ENCODE measurements at regions not wholly inside any gene's neighbourhood (a gene's known extent, or its start where the extent isn't known, plus 50 kb on each side); places are given as distances from the start of the nearest gene placed in this dataset.

GRCh38 chr6:92770540-92770939 lies 648.8 kb downstream of the EPHA7 start:
- TF ChIP-seq EGR1 (IDR thresholded peaks at IDR 0.05; ENCODE audit: borderline replicate concordance in 1 of 2, low read depth in 2 of 2, low read length in 2 of 2) = no peak
- no peak for TF ChIP-seq ZNF274 (IDR thresholded peaks at IDR 0.05; ENCODE audit: insufficient read depth, insufficient read length)
- TF ChIP-seq PAX8 (IDR thresholded peaks at IDR 0.05) = no peak
- TF ChIP-seq, protein P1, sequence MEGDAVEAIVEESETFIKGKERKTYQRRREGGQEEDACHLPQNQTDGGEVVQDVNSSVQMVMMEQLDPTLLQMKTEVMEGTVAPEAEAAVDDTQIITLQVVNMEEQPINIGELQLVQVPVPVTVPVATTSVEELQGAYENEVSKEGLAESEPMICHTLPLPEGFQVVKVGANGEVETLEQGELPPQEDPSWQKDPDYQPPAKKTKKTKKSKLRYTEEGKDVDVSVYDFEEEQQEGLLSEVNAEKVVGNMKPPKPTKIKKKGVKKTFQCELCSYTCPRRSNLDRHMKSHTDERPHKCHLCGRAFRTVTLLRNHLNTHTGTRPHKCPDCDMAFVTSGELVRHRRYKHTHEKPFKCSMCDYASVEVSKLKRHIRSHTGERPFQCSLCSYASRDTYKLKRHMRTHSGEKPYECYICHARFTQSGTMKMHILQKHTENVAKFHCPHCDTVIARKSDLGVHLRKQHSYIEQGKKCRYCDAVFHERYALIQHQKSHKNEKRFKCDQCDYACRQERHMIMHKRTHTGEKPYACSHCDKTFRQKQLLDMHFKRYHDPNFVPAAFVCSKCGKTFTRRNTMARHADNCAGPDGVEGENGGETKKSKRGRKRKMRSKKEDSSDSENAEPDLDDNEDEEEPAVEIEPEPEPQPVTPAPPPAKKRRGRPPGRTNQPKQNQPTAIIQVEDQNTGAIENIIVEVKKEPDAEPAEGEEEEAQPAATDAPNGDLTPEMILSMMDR (IDR thresholded peaks at IDR 0.05 in 2 of 3, conservative IDR thresholded peaks at IDR 0.05 in 1 of 3; ENCODE audit: control insufficient read depth in 2 of 3, extremely low read depth in 1 of 3, insufficient read depth in 1 of 3, low read depth in 3 of 3, low read length in 3 of 3) = no peak
- TF ChIP-seq FOXM1 (IDR thresholded peaks at IDR 0.05; ENCODE audit: low read depth, low read length) = no peak
- TF ChIP-seq BCL11A (IDR thresholded peaks at IDR 0.05; ENCODE audit: low read depth, low read length) = no peak
- no peak for TF ChIP-seq RB1 (IDR thresholded peaks at IDR 0.05; ENCODE audit: borderline replicate concordance)
- TF ChIP-seq, protein P2, sequence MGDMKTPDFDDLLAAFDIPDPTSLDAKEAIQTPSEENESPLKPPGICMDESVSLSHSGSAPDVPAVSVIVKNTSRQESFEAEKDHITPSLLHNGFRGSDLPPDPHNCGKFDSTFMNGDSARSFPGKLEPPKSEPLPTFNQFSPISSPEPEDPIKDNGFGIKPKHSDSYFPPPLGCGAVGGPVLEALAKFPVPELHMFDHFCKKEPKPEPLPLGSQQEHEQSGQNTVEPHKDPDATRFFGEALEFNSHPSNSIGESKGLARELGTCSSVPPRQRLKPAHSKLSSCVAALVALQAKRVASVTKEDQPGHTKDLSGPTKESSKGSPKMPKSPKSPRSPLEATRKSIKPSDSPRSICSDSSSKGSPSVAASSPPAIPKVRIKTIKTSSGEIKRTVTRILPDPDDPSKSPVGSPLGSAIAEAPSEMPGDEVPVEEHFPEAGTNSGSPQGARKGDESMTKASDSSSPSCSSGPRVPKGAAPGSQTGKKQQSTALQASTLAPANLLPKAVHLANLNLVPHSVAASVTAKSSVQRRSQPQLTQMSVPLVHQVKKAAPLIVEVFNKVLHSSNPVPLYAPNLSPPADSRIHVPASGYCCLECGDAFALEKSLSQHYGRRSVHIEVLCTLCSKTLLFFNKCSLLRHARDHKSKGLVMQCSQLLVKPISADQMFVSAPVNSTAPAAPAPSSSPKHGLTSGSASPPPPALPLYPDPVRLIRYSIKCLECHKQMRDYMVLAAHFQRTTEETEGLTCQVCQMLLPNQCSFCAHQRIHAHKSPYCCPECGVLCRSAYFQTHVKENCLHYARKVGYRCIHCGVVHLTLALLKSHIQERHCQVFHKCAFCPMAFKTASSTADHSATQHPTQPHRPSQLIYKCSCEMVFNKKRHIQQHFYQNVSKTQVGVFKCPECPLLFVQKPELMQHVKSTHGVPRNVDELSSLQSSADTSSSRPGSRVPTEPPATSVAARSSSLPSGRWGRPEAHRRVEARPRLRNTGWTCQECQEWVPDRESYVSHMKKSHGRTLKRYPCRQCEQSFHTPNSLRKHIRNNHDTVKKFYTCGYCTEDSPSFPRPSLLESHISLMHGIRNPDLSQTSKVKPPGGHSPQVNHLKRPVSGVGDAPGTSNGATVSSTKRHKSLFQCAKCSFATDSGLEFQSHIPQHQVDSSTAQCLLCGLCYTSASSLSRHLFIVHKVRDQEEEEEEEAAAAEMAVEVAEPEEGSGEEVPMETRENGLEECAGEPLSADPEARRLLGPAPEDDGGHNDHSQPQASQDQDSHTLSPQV (IDR thresholded peaks at IDR 0.05) = no peak
- TF ChIP-seq, protein P3, sequence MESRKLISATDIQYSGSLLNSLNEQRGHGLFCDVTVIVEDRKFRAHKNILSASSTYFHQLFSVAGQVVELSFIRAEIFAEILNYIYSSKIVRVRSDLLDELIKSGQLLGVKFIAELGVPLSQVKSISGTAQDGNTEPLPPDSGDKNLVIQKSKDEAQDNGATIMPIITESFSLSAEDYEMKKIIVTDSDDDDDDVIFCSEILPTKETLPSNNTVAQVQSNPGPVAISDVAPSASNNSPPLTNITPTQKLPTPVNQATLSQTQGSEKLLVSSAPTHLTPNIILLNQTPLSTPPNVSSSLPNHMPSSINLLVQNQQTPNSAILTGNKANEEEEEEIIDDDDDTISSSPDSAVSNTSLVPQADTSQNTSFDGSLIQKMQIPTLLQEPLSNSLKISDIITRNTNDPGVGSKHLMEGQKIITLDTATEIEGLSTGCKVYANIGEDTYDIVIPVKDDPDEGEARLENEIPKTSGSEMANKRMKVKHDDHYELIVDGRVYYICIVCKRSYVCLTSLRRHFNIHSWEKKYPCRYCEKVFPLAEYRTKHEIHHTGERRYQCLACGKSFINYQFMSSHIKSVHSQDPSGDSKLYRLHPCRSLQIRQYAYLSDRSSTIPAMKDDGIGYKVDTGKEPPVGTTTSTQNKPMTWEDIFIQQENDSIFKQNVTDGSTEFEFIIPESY (IDR thresholded peaks at IDR 0.05) = no peak
- no peak for TF ChIP-seq HCFC1 (IDR thresholded peaks at IDR 0.05; ENCODE audit: low read length)
- no peak for TF ChIP-seq CEBPZ (IDR thresholded peaks at IDR 0.05; ENCODE audit: low read depth, low read length)
- no peak for TF ChIP-seq NFYB (IDR thresholded peaks at IDR 0.05; ENCODE audit: insufficient read depth, low read depth, low read length)
- no peak for TF ChIP-seq ZSCAN29 (IDR thresholded peaks at IDR 0.05)
- TF ChIP-seq ZNF24 (IDR thresholded peaks at IDR 0.05) = no peak

Measured in GM12878 (cell line).